Epithelial cell of proximal tubule (primary cell): ENCODE measurements at regions not wholly inside any gene's neighbourhood (a gene's known extent, or its start where the extent isn't known, plus 50 kb on each side); places are given as distances from the start of the nearest gene placed in this dataset.

Source experiments
- DNase-seq: peaks from one replicate; pipeline ENCODE4 v3.0.0-alpha.2; 2011; ENCODE audit warnings: low read depth
- H3K4me3 ChIP-seq: 2 replicates; pipeline ENCODE4 v1.5.1; 2011; ENCODE audit warnings: low read depth, mild to moderate bottlenecking, low read length
- TF ChIP-seq, protein P1 (sequence below): conservative IDR thresholded peaks from 2 replicates; pipeline ENCODE4 v1.5.1; 2012; ENCODE audit warnings: low read depth, mild to moderate bottlenecking, low read length

DNA sequence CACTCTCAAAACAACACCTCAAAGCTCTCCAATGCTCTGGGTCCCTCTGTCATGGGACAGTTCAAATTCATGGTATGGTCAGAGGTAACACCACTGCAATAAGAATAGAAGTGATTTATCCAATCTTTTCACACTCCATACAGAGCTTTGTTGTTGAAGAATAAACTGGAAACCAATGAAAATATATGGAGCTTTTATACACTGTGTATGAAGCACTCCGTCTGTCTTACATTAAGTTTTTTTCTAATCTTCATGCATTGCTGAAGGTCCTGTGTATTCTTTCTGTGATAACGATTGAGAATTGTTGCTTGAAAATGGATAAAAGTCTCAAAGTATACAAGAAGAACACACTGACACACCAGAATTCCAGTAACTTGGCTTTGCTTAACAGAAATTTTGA lies 603.7 kb upstream of the LUZP2 start:
- no peak for DNase-seq
- H3K4me3 ChIP-seq: no peak overlapping the region
- TF ChIP-seq, protein P1, sequence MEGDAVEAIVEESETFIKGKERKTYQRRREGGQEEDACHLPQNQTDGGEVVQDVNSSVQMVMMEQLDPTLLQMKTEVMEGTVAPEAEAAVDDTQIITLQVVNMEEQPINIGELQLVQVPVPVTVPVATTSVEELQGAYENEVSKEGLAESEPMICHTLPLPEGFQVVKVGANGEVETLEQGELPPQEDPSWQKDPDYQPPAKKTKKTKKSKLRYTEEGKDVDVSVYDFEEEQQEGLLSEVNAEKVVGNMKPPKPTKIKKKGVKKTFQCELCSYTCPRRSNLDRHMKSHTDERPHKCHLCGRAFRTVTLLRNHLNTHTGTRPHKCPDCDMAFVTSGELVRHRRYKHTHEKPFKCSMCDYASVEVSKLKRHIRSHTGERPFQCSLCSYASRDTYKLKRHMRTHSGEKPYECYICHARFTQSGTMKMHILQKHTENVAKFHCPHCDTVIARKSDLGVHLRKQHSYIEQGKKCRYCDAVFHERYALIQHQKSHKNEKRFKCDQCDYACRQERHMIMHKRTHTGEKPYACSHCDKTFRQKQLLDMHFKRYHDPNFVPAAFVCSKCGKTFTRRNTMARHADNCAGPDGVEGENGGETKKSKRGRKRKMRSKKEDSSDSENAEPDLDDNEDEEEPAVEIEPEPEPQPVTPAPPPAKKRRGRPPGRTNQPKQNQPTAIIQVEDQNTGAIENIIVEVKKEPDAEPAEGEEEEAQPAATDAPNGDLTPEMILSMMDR: no peak

DNA sequence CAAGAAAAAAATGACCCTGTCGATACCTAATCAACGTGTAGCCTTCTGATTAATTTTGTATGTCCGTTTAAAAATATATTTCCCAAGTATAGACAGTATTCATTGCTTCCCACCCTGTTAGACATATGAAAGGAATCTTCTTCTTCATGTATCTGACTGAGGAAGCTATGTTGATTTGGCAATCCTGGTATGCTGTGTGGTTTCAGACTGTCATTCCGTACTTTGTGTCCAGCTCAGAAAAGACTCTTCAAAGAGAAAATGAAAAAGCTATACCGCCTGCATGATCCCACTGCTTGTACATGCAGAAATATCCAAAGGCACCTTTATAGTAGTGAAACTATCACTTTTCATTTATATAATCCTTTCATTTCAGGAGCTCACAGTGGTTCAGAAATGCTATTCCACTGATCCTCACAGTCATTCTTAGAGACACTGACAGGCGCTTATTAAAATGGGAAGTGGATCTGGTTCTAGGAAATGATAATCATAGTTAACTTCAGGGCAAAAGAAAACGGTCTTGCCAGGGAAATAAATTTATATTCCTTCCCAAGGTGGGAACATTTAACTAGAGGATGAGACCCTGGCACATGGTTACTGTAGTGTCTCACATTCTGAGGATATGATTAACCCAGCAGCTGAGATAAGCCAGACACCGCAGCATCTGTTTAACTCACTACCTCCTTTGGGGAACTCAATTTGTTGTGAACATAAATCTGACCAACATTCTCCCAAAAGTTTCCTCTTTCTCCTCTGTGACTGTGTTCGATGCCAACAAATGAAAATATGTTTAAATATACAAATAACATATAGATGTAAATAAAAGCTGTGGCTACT lies 599.2 kb upstream of the LUZP2 start:
- H3K4me3 ChIP-seq: no peak overlapping the region
- DNase-seq: no peak
- TF ChIP-seq, protein P1: no peak

DNA sequence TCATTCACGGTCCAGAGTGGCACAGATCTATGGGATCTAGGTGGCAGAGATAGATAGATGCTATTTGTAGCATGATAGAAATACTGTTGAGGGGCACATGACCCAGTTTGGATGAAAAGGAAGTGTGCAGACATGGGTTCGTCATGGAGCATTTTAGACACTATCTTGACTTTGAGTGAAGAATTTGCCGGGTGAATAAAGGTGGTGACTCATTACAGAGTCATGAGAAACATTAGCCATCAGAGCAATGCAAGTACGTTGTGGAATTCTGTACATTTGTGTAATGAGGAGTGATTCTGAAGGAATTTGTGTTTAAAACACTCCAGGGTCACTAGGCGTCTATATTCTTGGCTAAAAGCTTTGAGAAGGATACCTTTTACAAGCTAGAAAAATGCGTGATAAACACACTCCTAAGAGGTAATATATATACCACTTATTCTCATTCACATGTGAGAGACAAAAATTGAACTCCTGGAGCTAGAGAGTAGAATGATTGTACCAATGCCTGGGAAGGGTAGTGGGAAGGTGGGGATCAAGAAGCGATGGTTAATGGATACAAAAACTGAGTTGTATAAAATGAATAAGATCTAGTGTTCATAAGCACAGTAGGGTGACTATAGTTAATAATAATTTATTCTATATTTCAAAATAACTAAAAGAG lies 593.7 kb upstream of the LUZP2 start:
- TF ChIP-seq, protein P1: no peak
- H3K4me3 ChIP-seq: no peak overlapping the region
- DNase-seq: peak; percentile 31

DNA sequence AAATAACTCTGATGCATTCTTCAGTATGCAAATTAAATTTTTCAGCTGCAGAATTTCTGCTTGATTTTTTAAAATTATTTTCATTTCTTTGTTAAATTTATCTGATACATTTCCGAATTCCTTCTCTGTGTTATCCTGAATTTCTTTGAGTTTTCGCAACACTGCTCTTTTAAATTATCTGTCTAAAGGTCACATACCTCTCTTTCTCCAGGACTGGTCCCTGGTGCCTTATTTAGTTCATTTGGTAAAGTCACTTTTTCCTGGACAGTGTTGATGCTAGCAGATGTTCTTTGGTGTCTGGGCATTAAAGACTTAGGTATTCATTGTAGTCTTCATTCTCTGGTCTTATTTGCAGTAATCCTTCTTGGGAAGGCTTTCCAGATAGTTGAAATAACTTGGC lies 577.4 kb upstream of the LUZP2 start:
- no peak for DNase-seq
- no peak overlapping the region for H3K4me3 ChIP-seq
- TF ChIP-seq, protein P1: no peak

DNA sequence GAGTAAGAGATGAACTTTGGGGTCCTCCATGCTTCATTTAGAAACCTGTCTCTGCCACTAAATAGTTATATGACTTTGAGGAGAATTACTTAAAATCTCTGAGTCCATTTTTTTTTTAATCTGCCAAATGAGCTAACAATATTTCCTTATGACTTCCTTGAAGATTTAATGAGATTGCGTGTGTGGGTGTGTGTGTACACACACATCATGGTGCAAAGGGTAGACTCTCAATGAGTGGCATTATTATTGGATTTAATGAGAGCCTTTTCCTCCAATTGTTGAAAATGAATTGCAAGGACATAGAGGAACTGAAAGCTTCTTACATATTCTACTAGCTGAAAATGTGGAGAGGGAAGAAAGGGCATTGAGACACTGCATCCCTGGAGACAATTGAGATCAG lies 573.5 kb upstream of the LUZP2 start:
- no peak for DNase-seq
- TF ChIP-seq, protein P1: no peak

DNA sequence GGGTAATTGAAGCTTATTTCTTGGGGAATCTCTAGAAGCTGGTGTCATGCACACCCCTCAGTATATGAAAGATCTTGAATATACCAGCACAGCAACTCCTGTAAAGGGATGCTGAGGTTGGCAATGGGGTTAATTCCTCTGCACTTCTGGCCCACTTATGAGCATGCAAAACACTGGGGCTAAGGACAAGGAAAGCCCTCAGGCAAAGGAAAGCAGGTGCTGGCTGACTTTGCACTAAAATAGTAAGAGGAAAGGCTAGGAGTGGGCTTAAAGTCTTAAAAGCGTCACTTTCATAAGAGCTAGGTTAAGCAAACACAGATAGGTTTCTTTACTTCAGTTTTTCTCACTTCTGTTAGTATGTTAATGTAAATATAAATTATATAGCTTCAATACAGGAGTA lies 572.6 kb upstream of the LUZP2 start:
- TF ChIP-seq, protein P1: no peak
- DNase-seq: no peak
- H3K4me3 ChIP-seq: no peak overlapping the region

More for the DNA sequence above, 573.5 kb upstream of the LUZP2 start:
- H3K4me3 ChIP-seq: no peak overlapping the region
